Fibroblast of upper back skin (primary cell): ENCODE measurements at regions not wholly inside any gene's neighbourhood (a gene's known extent, or its start where the extent isn't known, plus 50 kb on each side); places are given as distances from the start of the nearest gene placed in this dataset.
A peak's percentile ranks its signal among the peaks of the same experiment; 100 is the strongest.

Experiments
- DNase-seq: peaks from one replicate; pipeline ENCODE4 v3.0.0-alpha.2; 2013

GRCh38 chr14:65186951-65187350, 84.6 kb upstream of the MAX start:
- DNase-seq: no peak

GRCh38 chr14:65187421-65188049, 85.2 kb upstream of the MAX start:
- no peak for DNase-seq

- no peak for DNase-seq
Observed at GRCh38 chr14:65190312-65190711, 88.0 kb upstream of the MAX start.

DNA sequence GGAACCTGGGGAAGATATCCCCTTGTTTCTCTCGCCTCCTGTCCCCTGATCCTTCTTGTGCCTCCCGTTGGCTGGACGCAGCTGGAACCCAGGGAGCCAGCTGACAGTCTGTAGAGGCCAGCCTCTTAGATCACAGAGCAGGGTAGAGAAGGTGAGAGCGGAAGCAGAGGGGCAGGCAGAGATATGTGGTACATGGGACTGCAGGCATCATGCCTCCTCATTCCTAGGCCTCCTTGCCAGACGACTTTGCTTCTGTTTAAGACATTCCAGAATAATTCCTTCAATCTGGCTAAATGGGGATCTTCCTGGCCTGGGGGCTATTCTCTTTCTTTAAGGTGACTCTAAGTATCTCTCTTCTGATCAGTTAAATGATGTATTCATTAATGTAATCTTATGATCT, 89.4 kb upstream of the MAX start:
- DNase-seq: no peak

DNA sequence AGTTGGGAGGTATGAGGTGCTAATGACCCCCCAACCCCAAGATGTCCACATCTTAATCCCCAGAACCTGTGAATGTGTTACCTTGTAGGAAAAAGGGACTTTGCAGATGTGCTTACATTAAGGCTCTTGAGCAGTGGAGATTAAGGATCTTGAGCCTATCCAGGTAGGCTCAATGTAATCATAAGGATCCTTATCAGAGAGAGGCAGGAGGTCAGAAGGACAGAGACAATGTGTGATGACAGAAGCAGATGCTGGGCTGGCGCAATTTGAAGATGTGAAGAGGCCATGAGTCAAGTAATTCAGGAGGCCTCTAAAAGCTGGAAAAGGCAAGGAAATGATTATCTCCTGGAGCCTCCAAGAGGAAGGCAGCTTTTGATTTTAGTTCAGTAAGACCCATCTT, 90.4 kb upstream of the MAX start:
- DNase-seq: no peak

- DNase-seq: no peak
Observed at GRCh38 chr14:65193916-65194590, 91.7 kb upstream of the MAX start.

GRCh38 chr14:65195042-65195719, 92.9 kb upstream of the MAX start:
- DNase-seq: no peak

DNA sequence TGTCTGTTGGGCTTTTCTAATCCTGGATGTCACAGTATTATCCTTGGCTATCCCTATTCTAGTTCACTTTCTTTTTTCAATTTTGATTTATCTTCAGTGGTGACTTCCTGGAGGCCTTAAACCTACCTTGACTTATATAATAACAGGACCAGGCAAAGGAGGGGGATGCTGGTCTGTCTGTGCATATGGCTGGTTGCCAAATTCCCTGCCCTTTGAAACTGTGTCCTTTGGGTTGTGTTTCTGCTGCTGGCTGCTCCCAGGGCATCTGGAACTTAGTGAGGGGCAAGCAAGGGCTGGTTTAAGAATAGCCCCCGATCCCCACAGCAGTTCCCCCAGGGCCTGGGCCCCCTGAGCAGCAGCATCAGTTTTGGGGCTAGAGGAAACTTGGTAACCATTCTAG, 96.0 kb upstream of the MAX start:
- no peak for DNase-seq

DNA sequence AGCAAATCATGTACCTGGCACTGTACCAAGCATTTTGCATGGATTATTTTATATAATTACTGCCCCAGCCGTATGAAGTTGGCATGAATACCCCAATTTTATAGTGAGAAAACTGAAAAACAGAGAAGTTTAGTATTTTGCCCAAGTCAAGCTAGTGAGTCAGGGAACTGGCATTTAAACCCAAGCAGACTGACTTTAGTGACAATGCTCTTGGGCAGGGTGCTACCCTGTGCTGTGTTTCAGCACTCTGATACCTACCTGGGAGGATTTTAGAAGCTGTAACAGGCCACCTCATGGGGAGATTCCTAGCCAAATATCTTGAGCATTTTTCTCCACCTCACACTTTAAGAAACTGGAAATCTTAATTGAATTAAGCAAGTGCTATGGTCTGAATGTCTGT, 98.1 kb upstream of the MAX start:
- DNase-seq: no peak

DNA sequence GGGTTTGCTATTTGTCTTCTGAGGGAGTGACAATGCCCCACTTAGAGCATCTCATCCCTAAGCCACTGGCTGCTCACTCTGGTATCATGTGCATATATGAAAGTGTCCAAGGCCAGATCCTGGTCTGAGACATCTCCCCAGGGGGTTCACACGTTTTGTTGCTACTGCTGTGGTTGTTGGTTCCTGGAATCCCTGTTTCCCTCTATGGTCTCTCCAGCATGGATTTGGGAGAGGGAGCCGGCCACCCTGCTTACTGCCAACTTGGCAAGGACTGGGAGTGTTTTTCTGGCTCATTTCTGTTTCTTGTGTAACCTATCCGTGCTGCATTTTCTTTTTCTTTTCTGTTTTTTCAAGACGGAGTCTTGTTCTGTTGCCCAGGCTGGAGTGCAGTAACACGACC, 101.3 kb upstream of the MAX start:
- no peak for DNase-seq

- no peak for DNase-seq
Observed at GRCh38 chr14:65204056-65204455, 101.7 kb upstream of the MAX start.

GRCh38 chr14:65206078-65206447, 103.7 kb upstream of the MAX start:
- DNase-seq: no peak

DNA sequence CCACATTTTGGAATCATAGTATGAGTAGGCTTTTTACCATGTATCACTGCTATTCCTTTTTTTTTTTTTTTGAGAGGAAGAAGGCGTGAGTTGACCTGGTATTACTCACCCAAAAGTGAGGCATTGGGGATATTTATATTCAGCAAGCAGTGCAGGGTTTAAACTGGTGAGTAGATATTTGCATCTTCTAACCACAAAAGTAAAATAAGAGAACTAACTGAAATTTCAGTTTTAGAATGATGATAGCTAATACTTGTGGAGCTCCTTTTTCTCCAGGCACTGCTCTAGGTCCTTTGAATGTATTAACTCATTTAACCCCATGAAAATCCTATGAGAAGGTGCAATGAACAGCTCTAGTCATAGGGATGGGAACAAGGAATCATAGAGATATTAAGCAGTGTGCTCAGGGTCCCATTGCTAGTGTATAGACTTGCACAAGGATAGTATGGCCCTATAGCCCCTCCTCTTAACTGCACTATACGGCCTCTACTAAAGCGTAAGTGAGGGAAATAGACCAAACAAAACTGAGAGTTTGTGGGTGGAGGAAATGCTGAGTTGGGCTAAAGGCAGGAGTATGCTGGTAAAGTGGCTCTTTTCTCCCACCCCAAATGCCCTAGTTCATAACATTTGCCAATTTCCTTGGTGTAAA, 104.3 kb upstream of the MAX start:
- peak; percentile 80 for DNase-seq

- no peak for DNase-seq
Observed at GRCh38 chr14:65208548-65208947, 106.2 kb upstream of the MAX start.

GRCh38 chr14:65210118-65210821, 108.0 kb upstream of the MAX start:
- DNase-seq: peak; percentile 65

DNA sequence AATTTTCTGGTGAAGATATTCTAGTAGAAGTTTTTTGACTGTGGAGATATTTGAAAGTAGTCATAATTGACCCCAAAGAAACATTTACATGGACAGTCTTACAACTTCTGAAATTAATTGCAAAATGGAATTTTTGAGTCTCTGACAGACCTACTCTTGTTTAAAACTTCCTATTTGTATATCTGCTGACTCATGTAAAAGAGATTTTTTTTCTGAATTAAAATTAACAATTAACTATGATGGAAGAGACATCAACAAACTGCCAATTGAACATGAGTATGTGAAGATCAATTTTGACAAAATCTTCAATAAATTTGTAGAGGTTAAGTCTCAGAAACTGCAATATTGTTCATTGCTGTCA, 108.5 kb upstream of the MAX start:
- peak; percentile 32 for DNase-seq

DNA sequence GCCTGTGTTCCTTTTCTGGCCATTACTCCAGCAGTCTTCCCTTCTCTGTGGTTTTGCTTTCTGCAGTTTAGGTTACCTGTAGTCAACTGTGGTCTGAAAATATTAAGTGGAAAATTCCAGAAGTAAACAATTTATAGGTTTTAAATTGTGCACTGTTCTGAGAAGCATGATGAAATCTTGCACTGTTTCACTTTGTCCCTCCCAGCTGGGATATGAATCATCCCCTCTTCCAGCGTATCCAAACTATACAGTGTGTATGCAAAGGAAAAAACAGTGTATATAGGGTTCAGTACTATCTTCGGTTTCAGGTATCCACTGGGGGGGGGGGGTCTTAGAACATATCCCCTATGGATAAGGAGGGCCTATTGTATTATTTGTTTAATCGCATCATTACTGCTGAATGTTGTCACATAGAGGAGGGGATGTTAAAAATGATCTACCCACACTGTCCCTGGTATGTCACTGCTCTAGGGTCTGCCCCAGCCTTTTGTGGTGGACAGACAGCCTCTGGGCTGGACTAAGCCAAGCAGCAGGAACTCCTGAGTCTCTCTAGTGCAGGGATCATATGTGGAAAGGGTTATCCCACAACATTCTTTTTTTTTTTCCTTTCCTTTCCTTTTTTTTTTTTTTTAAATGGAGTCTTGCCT, 109.1 kb upstream of the MAX start:
- DNase-seq: peak; percentile 88

DNA sequence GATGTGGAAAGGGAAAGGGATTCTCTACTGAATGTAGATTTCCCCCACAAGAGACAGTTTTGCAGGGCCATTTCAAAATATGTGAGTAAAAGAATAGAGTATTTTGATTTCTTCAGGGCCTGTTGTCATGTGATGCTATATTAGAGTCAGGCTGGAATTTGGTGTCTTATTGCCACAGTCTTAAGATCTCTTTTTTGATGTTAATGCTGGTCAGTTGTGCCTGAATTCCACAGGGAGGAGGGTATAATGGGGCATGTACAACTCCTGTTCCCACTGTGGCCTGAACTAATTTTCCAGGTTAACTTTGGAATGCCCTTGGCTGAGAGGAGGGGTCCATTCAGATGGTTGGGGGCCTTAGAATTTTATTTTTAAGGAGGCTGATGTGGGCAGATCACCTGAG, 111.0 kb upstream of the MAX start:
- DNase-seq: no peak

DNA sequence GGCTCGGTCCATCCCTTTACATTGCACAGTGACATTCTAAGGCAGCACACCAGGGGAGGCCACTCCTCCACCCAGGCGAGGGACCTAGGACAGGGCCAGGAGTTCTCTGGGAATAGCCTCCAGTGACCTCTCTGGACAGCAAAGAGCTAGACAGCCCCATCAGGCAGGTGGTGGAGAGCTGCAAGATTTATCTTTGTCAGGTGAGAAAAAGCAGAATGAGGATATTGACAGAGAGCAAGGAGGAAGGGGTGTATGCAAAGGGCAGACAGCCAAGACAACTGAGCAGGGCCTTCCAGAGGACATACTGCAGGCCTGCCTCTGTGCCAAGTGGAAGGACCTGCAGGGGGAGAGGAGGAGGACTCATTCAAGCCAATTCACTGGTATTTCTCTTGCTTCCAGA, 112.4 kb upstream of the MAX start:
- DNase-seq: no peak

DNA sequence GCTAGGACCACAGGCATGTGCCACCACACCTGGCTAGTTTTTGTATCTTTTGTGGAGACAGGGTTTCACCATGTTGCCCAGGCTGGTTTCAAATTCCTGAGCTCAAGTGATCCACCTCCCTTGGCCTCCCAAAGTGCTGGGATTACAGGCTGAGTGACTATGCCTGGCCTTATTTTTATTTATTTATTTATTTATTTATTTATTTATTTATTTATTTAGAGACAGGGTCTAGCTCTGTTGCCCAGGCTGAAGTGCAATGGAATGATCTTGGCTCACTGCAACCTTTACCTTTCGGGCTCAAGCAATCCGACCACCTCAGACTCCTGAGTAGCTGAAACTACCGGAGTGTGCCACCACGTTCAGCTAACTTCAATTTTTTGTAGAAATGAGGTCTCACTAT, 117.0 kb upstream of the MAX start:
- no peak for DNase-seq

DNA sequence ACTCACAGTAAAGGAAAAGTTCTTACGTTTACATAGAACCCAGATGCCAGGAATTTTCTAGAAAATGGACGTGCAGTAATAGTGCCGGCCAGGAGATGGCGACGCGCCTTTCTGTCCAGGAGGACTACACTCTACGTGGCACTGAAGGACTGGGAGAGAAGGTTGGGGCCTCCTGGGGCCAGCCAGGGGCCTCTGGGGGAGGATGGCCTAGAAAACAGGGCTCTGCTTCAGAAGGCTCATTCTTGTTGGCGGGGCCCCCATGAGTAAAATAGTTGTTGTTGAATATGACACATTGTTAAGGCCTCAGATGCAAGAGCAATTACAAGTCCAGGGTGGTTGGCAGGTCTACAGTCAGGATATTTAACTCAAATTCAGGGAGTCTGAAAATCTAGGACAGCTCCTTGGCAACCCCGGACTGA, 120.1 kb upstream of the MAX start:
- DNase-seq: peak; percentile 72

- DNase-seq: no peak
Observed at GRCh38 chr14:65223636-65224035, 121.3 kb upstream of the MAX start.

DNA sequence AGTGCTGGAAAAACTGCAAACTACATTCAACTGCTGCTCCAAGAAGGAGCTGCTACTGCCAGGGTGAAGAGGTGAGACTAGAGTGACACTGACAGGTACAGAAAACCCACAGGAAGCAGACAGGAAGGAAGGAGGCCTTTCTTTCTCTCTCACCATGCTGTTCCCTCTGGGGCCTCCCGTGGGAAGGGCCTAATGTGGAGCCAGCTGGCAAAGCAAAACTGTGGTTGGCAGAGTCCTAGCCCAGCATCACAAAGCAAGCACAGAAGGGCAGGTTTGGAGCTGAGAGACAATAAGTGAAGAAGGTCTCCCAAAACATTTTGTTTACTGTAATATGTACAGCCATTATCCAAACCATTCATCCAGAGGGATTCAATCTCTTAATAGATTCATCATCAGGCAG, 122.5 kb upstream of the MAX start:
- DNase-seq: no peak
